ENCODE measurements at regions not wholly inside any gene's neighbourhood (a gene's known extent, or its start where the extent isn't known, plus 50 kb on each side); places are given as distances from the start of the nearest gene placed in this dataset.

DNA sequence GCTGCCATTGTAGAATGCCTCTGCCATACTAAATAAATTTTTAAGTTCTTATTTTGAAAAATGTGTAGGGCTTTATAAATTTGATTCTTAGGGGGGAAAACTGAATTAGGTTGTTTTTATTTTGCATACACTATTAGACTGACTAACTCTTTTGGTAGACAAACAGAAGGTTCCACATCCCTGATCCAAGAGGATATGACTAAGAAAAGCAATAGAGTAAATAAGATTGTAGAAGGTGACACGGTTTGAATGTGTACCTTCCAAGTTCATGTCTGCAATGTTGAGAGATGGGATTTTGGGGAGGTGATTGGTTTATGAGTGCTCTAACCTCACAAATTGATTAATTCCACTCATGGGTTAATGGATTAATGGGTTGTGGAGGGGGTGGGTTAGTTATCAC, 127.9 kb downstream of the GLUL start:
- TF ChIP-seq, protein P1, sequence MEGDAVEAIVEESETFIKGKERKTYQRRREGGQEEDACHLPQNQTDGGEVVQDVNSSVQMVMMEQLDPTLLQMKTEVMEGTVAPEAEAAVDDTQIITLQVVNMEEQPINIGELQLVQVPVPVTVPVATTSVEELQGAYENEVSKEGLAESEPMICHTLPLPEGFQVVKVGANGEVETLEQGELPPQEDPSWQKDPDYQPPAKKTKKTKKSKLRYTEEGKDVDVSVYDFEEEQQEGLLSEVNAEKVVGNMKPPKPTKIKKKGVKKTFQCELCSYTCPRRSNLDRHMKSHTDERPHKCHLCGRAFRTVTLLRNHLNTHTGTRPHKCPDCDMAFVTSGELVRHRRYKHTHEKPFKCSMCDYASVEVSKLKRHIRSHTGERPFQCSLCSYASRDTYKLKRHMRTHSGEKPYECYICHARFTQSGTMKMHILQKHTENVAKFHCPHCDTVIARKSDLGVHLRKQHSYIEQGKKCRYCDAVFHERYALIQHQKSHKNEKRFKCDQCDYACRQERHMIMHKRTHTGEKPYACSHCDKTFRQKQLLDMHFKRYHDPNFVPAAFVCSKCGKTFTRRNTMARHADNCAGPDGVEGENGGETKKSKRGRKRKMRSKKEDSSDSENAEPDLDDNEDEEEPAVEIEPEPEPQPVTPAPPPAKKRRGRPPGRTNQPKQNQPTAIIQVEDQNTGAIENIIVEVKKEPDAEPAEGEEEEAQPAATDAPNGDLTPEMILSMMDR (tag by site-specific recombination; IDR thresholded peaks at IDR 0.05) = no peak
- TF ChIP-seq ZBTB7A (tag by site-specific recombination; IDR thresholded peaks at IDR 0.05; ENCODE audit: low read depth) (no peak), ZNF514 (tag by site-specific recombination; IDR thresholded peaks at IDR 0.05) (no peak), SP2 (tag by site-specific recombination; IDR thresholded peaks at IDR 0.05) (no peak), ZNF561 (tag by site-specific recombination; IDR thresholded peaks at IDR 0.05; ENCODE audit: borderline replicate concordance) (no peak), ZNF558 (tag by site-specific recombination; IDR thresholded peaks at IDR 0.05) (no peak), TCF7L2 (IDR thresholded peaks at IDR 0.05; ENCODE audit: borderline replicate concordance, low read depth, low read length) (no peak), GLI2 (tag by site-specific recombination; IDR thresholded peaks at IDR 0.05; ENCODE audit: borderline replicate concordance, low read depth) (no peak), ZXDB (tag by site-specific recombination; IDR thresholded peaks at IDR 0.05) (no peak), KLF16 (tag by site-specific recombination; IDR thresholded peaks at IDR 0.05) (no peak), ZNF560 (tag by site-specific recombination; IDR thresholded peaks at IDR 0.05; ENCODE audit: borderline replicate concordance) (no peak), ZNF266 (tag by site-specific recombination; IDR thresholded peaks at IDR 0.05; ENCODE audit: low read depth) (no peak), ZNF600 (tag by site-specific recombination; IDR thresholded peaks at IDR 0.05) (no peak)
- TF ChIP-seq, protein P2, sequence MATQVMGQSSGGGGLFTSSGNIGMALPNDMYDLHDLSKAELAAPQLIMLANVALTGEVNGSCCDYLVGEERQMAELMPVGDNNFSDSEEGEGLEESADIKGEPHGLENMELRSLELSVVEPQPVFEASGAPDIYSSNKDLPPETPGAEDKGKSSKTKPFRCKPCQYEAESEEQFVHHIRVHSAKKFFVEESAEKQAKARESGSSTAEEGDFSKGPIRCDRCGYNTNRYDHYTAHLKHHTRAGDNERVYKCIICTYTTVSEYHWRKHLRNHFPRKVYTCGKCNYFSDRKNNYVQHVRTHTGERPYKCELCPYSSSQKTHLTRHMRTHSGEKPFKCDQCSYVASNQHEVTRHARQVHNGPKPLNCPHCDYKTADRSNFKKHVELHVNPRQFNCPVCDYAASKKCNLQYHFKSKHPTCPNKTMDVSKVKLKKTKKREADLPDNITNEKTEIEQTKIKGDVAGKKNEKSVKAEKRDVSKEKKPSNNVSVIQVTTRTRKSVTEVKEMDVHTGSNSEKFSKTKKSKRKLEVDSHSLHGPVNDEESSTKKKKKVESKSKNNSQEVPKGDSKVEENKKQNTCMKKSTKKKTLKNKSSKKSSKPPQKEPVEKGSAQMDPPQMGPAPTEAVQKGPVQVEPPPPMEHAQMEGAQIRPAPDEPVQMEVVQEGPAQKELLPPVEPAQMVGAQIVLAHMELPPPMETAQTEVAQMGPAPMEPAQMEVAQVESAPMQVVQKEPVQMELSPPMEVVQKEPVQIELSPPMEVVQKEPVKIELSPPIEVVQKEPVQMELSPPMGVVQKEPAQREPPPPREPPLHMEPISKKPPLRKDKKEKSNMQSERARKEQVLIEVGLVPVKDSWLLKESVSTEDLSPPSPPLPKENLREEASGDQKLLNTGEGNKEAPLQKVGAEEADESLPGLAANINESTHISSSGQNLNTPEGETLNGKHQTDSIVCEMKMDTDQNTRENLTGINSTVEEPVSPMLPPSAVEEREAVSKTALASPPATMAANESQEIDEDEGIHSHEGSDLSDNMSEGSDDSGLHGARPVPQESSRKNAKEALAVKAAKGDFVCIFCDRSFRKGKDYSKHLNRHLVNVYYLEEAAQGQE (tag by site-specific recombination; IDR thresholded peaks at IDR 0.05) = no peak

All from HEK293 (cell line).